ENCODE measurements at regions not wholly inside any gene's neighbourhood (a gene's known extent, or its start where the extent isn't known, plus 50 kb on each side); places are given as distances from the start of the nearest gene placed in this dataset.

DNA sequence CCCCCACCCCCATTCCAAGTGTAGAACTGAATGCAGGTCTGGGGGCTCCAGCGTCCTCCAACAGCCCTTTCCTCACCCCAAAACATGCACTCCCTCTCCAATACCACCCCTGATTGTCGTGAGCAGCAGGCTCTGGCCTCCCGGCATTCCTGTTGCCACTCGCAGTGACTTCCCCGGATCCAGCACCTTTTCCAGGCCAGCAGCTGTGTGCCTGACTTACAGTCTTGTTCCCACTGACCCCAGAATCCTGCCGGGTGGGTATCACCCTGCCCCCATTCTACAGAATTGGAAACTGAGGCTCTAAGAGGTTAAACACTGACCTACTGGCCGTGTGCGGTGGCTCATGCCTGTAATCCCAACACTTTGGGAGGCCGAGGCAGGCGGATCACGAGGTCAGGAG lies 127.2 kb downstream of the OLFM1 start:
- no peak for DNase-seq (ENCODE audit: low spot score)
- TF ChIP-seq CTCF (IDR thresholded peaks at IDR 0.05; ENCODE audit: extremely low read depth, missing control alignments): no peak

GRCh38 chr9:135215571-135216161 lies 128.2 kb downstream of the OLFM1 start:
- no peak for DNase-seq (ENCODE audit: low spot score)
- TF ChIP-seq CTCF (IDR thresholded peaks at IDR 0.05; ENCODE audit: extremely low read depth, missing control alignments): no peak

- no peak for DNase-seq (ENCODE audit: low spot score)
- no peak for TF ChIP-seq CTCF (IDR thresholded peaks at IDR 0.05; ENCODE audit: extremely low read depth, missing control alignments)
Observed at GRCh38 chr9:135216236-135216635, 128.8 kb downstream of the OLFM1 start.

DNA sequence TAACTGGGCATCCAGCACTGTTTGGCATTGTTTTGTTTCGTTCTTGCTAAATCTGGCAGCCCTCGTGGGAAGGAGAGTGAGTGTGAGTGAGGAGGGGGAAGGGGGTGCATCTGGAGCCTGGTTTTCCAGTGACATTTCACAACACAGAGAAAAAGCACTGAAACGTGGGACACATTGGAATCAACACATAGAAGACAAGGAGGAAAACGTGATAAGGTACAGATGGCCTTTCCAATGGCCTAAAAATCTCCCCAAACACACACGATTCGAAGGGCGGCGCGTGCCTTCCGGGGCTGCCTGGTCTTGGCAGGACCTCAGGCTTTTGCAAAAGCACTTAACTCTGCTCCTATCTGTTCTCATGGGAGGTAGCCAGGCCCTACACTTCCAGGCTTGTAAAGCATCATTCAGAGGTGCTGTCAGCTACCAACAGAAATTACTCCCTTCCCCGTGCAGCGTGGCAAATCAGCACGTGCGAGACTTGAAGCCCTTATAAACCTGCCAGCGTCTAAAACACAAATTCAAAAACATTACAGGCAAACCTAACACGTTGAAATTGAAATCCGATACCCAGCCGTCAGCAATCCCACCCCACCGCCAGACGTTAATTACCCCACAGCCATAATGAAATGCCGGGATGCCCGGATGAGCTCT lies 129.4 kb downstream of the OLFM1 start:
- no peak for TF ChIP-seq CTCF (IDR thresholded peaks at IDR 0.05; ENCODE audit: extremely low read depth, missing control alignments)
- DNase-seq (ENCODE audit: low spot score): no peak

- no peak for DNase-seq (ENCODE audit: low spot score)
- no peak for TF ChIP-seq CTCF (IDR thresholded peaks at IDR 0.05; ENCODE audit: extremely low read depth, missing control alignments)
Observed at GRCh38 chr9:135217836-135218235, 130.4 kb downstream of the OLFM1 start.

DNA sequence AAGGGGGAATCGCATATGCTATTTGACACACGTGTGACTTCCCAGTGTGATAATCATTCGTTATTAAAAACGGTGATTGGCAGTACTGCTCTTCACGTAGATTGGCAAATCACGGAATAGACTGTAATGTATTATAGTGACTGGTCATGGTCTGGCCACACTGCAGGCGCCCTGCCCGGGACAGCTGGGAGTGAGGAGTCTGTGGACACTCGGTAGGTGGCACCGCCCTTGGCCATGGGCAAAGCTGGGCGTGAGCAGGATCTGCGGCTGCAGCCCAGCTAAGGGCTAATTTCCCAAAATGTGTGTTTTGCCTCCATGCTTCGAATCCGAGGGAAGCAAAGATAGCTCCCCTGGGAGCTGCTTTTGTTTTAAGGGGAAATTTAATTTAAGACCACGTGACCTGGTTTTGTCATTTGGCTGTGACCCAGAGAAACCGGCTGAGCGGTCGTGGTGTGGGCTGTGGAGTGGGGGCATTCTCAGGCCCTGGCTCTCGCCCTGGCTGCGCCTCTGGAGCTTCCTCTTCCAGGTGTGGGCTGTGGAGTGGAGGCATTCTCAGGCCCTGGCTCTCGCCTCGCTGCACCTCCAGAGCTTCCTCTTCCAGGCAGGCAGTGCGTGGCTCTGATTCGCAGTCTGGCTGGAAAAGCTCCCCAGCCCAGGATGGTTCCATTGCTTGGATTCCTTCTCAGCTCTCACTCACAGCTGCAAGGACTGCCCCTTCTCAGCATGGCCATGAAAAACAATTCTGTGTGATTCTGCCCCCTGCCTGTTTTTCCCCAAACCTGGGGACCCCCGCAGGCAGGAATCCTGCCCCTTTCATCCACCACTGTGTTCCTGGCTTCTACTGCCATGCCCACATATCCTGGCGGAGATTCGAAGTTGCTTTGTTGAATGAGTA lies 131.1 kb downstream of the OLFM1 start:
- TF ChIP-seq CTCF (IDR thresholded peaks at IDR 0.05; ENCODE audit: extremely low read depth, missing control alignments): no peak
- DNase-seq (ENCODE audit: low spot score): no peak
